ENCODE measurements at regions not wholly inside any gene's neighbourhood (a gene's known extent, or its start where the extent isn't known, plus 50 kb on each side); places are given as distances from the start of the nearest gene placed in this dataset.
A peak's percentile ranks its signal among the peaks of the same experiment; 100 is the strongest.
"Not testable (repeated sequence)": the region's sequence is repeated elsewhere in the genome, so short reads cannot be mapped to it uniquely, and the experiment has no call there.

DNA sequence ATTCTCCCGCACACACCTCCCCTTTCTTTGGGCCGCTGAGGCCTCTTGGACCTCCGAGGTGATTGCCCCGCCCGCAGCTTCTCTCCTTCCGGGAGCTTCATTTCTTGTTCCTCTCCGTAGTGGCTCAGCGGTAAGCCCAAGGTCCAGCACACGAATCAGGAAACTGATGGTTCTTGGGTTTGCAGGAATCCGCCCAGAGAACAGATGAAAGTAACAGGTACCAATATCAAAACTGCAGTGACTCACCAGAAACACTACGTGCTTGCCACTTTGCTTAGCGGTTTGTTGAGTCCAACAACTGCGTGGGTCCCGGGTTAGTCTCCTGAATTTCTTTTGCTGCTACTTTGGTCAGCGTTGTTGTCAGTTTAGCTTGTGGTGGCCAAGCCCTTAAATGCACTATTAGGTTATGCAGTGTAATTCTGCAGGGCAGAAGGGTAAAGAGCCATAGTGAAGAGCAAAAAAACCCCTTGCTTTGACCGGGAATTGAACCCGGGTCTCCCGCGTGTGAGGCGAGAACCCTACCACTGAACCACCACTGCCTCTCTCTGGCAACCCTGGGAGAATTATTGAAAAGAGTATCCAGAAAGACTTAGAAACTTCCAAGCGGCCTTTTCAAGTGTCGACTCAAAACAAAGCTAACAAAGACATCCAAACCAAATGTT is 74.2 kb upstream of the FCGR1A start:
- H3K27me3 ChIP-seq (ENCODE audit: insufficient read depth, low read length); H3K79me2 ChIP-seq (ENCODE audit: insufficient read depth, low read length); H3F3A ChIP-seq (ENCODE audit: insufficient read depth, low read length); H3K4me2 ChIP-seq (ENCODE audit: low read length); H3K27ac ChIP-seq (ENCODE audit: low read depth, low read length, poor library complexity, severe bottlenecking); H3K9me3 ChIP-seq (ENCODE audit: low read length); H3K36me3 ChIP-seq (ENCODE audit: insufficient read depth, low read length); H3K9ac ChIP-seq (ENCODE audit: low read length); H3K9me2 ChIP-seq (ENCODE audit: low read depth, low read length); H2AFZ ChIP-seq (ENCODE audit: low read length); H3K4me1 ChIP-seq (ENCODE audit: insufficient read depth, low read length, severe bottlenecking); H4K20me1 ChIP-seq (ENCODE audit: insufficient read depth, low read length): not testable (repeated sequence)
- peak overlapping the region; percentile 23 for H3K4me3 ChIP-seq (ENCODE audit: low read depth, low read length, poor library complexity, severe bottlenecking)

DNA sequence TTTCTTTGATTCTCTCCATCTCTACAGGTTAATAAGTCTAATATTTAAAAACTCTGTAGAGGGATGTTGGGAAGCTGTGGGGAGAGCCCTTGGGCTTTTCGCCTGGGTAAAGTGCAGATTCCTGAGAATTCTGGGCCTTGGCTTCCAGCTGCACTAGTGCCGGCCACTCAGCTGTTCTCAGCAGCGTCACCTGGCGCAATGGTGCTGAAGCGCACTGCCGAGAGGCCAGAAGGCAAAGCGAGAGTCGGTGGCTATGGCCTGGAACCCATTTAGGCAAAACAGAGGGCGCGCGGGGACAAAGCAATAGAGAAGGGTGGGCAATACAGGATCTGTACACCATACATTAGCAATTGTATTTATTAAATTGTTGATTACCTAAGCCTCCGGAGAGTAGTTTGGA is 70.8 kb upstream of the FCGR1A start:
- H3K27ac ChIP-seq (ENCODE audit: low read depth, low read length, poor library complexity, severe bottlenecking); H3K9me2 ChIP-seq (ENCODE audit: low read depth, low read length); H4K20me1 ChIP-seq (ENCODE audit: insufficient read depth, low read length); H3K9ac ChIP-seq (ENCODE audit: low read length); H3K4me1 ChIP-seq (ENCODE audit: insufficient read depth, low read length, severe bottlenecking); H3F3A ChIP-seq (ENCODE audit: insufficient read depth, low read length); H3K9me3 ChIP-seq (ENCODE audit: low read length); H3K27me3 ChIP-seq (ENCODE audit: insufficient read depth, low read length); H3K79me2 ChIP-seq (ENCODE audit: insufficient read depth, low read length); H3K36me3 ChIP-seq (ENCODE audit: insufficient read depth, low read length); H3K4me3 ChIP-seq (ENCODE audit: low read depth, low read length, poor library complexity, severe bottlenecking); H2AFZ ChIP-seq (ENCODE audit: low read length); H3K4me2 ChIP-seq (ENCODE audit: low read length): not testable (repeated sequence)

DNA sequence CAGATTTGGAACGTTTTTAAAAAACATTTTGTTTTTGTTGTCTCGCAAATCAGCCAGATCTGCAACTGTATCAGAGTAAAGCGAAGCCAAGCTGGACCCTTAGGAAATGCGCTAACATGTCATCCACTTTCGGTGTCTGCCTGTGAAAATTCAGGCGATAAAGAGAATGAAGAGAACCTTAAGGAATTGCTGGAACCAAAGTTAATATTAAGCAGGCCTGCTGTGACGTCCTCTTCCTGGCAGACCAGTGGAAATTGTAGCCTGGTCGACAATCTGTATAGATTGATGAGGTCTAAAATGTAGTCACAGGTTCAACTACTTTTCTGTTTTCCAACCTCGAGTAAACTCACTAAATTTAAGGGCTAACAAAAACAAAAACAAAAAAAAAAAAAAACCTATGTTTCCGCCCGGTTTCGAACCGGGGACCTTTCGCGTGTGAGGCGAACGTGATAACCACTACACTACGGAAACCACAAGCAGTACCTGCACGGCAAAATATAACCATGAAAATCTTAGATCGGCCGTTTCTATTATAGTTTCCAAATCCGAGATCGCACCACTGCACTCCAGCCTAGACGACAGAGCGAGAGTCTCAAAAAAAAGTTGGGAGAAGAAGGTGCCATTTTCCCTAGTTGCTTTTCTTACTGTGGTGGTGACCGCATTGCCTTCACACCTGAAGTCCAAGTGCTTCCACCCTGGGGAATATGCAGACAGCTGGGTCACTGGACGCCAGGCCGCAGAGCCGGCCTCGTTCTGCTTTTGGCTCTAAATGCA is 70.2 kb upstream of the FCGR1A start:
- H4K20me1 ChIP-seq (ENCODE audit: insufficient read depth, low read length); H3K27ac ChIP-seq (ENCODE audit: low read depth, low read length, poor library complexity, severe bottlenecking); H3K9me3 ChIP-seq (ENCODE audit: low read length); H3F3A ChIP-seq (ENCODE audit: insufficient read depth, low read length); H3K36me3 ChIP-seq (ENCODE audit: insufficient read depth, low read length); H3K4me2 ChIP-seq (ENCODE audit: low read length); H3K4me3 ChIP-seq (ENCODE audit: low read depth, low read length, poor library complexity, severe bottlenecking); H3K9ac ChIP-seq (ENCODE audit: low read length); H3K9me2 ChIP-seq (ENCODE audit: low read depth, low read length); H3K27me3 ChIP-seq (ENCODE audit: insufficient read depth, low read length); H2AFZ ChIP-seq (ENCODE audit: low read length); H3K79me2 ChIP-seq (ENCODE audit: insufficient read depth, low read length); H3K4me1 ChIP-seq (ENCODE audit: insufficient read depth, low read length, severe bottlenecking): not testable (repeated sequence)

DNA sequence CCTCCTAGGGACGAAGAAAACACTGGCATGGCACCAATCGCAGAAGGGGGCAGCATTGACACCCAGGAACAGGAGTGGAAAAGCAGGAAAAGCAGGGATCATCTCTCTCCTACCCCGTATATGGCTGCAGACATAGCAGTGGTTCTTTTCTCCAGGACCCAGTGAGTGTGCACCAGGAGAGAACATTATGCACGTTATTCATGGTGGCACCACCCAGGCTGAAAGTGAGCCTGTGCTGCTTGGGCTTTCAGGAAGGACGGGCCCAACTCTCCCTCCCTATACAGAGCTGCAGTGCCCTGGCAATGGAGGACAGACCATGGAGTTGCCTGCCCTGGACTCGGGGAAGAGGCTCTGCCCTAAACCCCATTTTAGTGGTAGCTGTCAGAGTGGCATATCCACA is 69.0 kb upstream of the FCGR1A start:
- H3K9ac ChIP-seq (ENCODE audit: low read length); H3K27me3 ChIP-seq (ENCODE audit: insufficient read depth, low read length); H4K20me1 ChIP-seq (ENCODE audit: insufficient read depth, low read length); H3K79me2 ChIP-seq (ENCODE audit: insufficient read depth, low read length); H3K4me3 ChIP-seq (ENCODE audit: low read depth, low read length, poor library complexity, severe bottlenecking); H2AFZ ChIP-seq (ENCODE audit: low read length); H3K36me3 ChIP-seq (ENCODE audit: insufficient read depth, low read length); H3K9me2 ChIP-seq (ENCODE audit: low read depth, low read length); H3K9me3 ChIP-seq (ENCODE audit: low read length); H3K4me1 ChIP-seq (ENCODE audit: insufficient read depth, low read length, severe bottlenecking); H3F3A ChIP-seq (ENCODE audit: insufficient read depth, low read length); H3K4me2 ChIP-seq (ENCODE audit: low read length); H3K27ac ChIP-seq (ENCODE audit: low read depth, low read length, poor library complexity, severe bottlenecking): not testable (repeated sequence)

DNA sequence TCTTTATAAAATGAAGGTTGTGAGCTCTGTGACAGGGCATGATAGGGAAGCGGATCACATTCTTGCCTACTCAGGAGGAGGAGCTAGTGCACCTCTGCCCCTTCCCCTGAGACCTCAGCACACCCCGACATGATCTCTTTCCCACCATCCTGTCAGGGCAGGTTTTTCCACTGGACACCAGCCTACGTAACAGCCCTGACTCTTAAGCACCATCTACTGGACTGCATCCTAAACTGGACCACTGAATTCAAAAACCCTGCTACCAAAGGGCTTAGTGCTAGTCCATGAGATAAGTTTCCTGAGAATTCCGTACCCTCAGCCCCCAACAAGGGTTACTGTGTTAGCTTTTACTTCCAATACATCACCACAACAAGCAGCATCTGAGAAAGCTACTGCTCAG is 68.5 kb upstream of the FCGR1A start:
- H3K4me2 ChIP-seq (ENCODE audit: low read length); H3F3A ChIP-seq (ENCODE audit: insufficient read depth, low read length); H3K9me3 ChIP-seq (ENCODE audit: low read length); H3K36me3 ChIP-seq (ENCODE audit: insufficient read depth, low read length); H3K9ac ChIP-seq (ENCODE audit: low read length); H2AFZ ChIP-seq (ENCODE audit: low read length); H3K27ac ChIP-seq (ENCODE audit: low read depth, low read length, poor library complexity, severe bottlenecking); H3K27me3 ChIP-seq (ENCODE audit: insufficient read depth, low read length); H4K20me1 ChIP-seq (ENCODE audit: insufficient read depth, low read length); H3K79me2 ChIP-seq (ENCODE audit: insufficient read depth, low read length); H3K4me1 ChIP-seq (ENCODE audit: insufficient read depth, low read length, severe bottlenecking); H3K4me3 ChIP-seq (ENCODE audit: low read depth, low read length, poor library complexity, severe bottlenecking); H3K9me2 ChIP-seq (ENCODE audit: low read depth, low read length): not testable (repeated sequence)

DNA sequence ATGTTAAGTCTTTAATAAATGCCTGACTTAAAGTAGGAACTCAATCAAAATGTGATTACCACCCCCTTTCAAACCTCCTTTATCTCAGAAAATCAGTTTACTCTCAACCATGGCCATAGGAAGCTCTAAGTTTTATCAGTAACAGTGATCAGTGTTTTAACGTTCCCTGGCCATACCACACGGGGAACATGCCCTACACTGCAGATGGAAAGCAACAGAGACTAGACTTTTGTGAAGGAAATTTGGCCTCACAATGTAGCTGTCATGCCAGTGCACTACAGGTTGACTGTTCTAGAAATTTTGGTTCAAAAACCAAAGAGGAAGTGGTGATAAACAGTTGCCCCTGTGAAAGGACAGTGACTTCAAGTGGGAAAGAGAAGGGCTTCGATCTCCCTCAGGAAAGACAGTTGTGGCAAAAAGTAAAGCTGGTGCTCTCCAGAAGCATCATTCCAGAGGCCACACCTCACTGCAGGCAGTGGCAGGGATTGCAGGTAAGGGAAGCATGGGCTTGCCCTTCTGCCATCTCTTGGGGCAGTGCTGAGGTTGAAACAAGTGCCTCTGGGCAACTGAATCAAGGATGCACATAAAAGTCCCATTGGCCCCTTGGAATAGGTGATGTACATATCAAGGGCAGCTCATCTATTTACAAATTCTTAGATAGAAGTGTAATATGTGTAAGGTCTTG is 57.7 kb upstream of the FCGR1A start:
- H4K20me1 ChIP-seq (ENCODE audit: insufficient read depth, low read length); H3K79me2 ChIP-seq (ENCODE audit: insufficient read depth, low read length); H3K4me2 ChIP-seq (ENCODE audit: low read length); H3K9ac ChIP-seq (ENCODE audit: low read length); H2AFZ ChIP-seq (ENCODE audit: low read length); H3K9me2 ChIP-seq (ENCODE audit: low read depth, low read length); H3K27ac ChIP-seq (ENCODE audit: low read depth, low read length, poor library complexity, severe bottlenecking); H3K4me1 ChIP-seq (ENCODE audit: insufficient read depth, low read length, severe bottlenecking); H3K36me3 ChIP-seq (ENCODE audit: insufficient read depth, low read length); H3K9me3 ChIP-seq (ENCODE audit: low read length); H3K27me3 ChIP-seq (ENCODE audit: insufficient read depth, low read length); H3F3A ChIP-seq (ENCODE audit: insufficient read depth, low read length); H3K4me3 ChIP-seq (ENCODE audit: low read depth, low read length, poor library complexity, severe bottlenecking): not testable (repeated sequence)

DNA sequence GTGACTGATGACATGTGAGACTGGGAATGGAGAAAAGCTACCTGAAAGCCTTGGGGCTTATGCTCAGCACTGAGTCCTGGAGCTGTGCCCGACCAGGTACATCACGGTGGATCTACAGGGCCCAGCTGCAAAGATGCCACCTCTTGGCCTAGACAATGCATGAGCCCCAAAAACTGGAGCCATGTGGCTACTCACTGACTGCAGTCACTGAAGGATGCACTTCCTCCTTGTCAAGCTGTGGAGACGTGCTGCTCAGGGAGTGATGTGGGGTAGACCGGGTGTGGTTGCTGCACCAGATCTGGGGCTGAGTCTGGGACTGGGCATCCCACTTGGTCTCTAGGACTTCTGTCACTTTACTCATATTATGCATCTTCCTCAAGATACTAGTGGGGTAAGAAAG is 55.8 kb upstream of the FCGR1A start:
- not testable (repeated sequence) for H3K36me3 ChIP-seq (ENCODE audit: insufficient read depth, low read length); H3K79me2 ChIP-seq (ENCODE audit: insufficient read depth, low read length); H3K27ac ChIP-seq (ENCODE audit: low read depth, low read length, poor library complexity, severe bottlenecking); H3K4me2 ChIP-seq (ENCODE audit: low read length); H2AFZ ChIP-seq (ENCODE audit: low read length); H3K27me3 ChIP-seq (ENCODE audit: insufficient read depth, low read length); H3K4me3 ChIP-seq (ENCODE audit: low read depth, low read length, poor library complexity, severe bottlenecking); H3K9me2 ChIP-seq (ENCODE audit: low read depth, low read length); H3K4me1 ChIP-seq (ENCODE audit: insufficient read depth, low read length, severe bottlenecking); H3K9me3 ChIP-seq (ENCODE audit: low read length); H4K20me1 ChIP-seq (ENCODE audit: insufficient read depth, low read length); H3F3A ChIP-seq (ENCODE audit: insufficient read depth, low read length); H3K9ac ChIP-seq (ENCODE audit: low read length)

Data from OCI-LY1 (cell line).